BJ (cell line): ENCODE measurements at regions not wholly inside any gene's neighbourhood (a gene's known extent, or its start where the extent isn't known, plus 50 kb on each side); places are given as distances from the start of the nearest gene placed in this dataset.

ENCODE experiments used
- CTCF ChIA-PET: fragments of 350-600 bp; formaldehyde crosslinking; extraction: SDS; loops from one replicate; lab custom pipeline; 2021; ENCODE audit warnings: antibody characterized with exemption, inconsistent platforms; lab: Yijun Ruan, JAX
- POLR2A ChIA-PET: fragments of 300-600 bp; sonication (Branson Sonifier 250); formaldehyde crosslinking; extraction: SDS; loops from one replicate; lab custom pipeline; 2021; ENCODE audit warnings: antibody characterized with exemption; lab: Charles Lee
- DNase-seq: peaks from one replicate; pipeline ENCODE4 v3.0.0-alpha.2; 2011; ENCODE audit warnings: low read depth
- H3K27me3 ChIP-seq: 2 replicates; pipeline ENCODE4 v1.6.0; 2011; ENCODE audit warnings: low read length; ENCODE audit not compliant: control insufficient read depth, insufficient read depth
- H3K36me3 ChIP-seq: 2 replicates; pipeline ENCODE4 v1.5.1; 2011; ENCODE audit warnings: low read length; ENCODE audit not compliant: control insufficient read depth, insufficient read depth
- H3K4me3 ChIP-seq: 2 replicates; pipeline ENCODE4 v1.5.1; 2011; ENCODE audit warnings: low read depth, mild to moderate bottlenecking, control low read depth, low read length
- CTCF ChIP-seq: IDR thresholded peaks from 2 replicates; pipeline ENCODE4 v1.5.1; 2011; ENCODE audit warnings: low read depth, mild to moderate bottlenecking, control low read depth, inconsistent platforms, low read length, moderate library complexity; ENCODE audit not compliant: insufficient read depth

- CTCF ChIA-PET: no interaction called here
- no peak for TF ChIP-seq CTCF
- no peak for DNase-seq
- POLR2A ChIA-PET: no interaction called here
- H3K4me3 ChIP-seq: no peak overlapping the region
- no peaks in the 10 kb centered on the region; the same call in 1 of the 2 replicates for H3K27me3 ChIP-seq
- H3K36me3 ChIP-seq: no peaks in the 10 kb centered on the region
Observed at GRCh38 chr11:115716601-115717529, 212.7 kb upstream of the CADM1 start.

GRCh38 chr11:115716080-115716479 lies 211.9 kb upstream of the CADM1 start:
- no peaks in the 10 kb centered on the region for H3K36me3 ChIP-seq
- CTCF ChIA-PET: no interaction called here
- H3K27me3 ChIP-seq: peaks cover 4% of the 10 kb centered on the region
- H3K4me3 ChIP-seq: no peak overlapping the region
- POLR2A ChIA-PET: no interaction called here
- no peak for DNase-seq
- no peak for TF ChIP-seq CTCF

GRCh38 chr11:115715251-115715770 lies 211.1 kb upstream of the CADM1 start:
- POLR2A ChIA-PET: no interaction called here
- H3K27me3 ChIP-seq: peaks cover 7% of the 10 kb centered on the region
- no peak overlapping the region for H3K4me3 ChIP-seq
- no peak for DNase-seq
- H3K36me3 ChIP-seq: no peaks in the 10 kb centered on the region
- TF ChIP-seq CTCF: no peak
- CTCF ChIA-PET: no interaction called here

GRCh38 chr11:115712296-115712695 lies 208.1 kb upstream of the CADM1 start:
- H3K27me3 ChIP-seq: peaks cover 7% of the 10 kb centered on the region
- CTCF ChIA-PET: no interaction called here
- no peaks in the 10 kb centered on the region for H3K36me3 ChIP-seq
- DNase-seq: no peak
- no peak overlapping the region for H3K4me3 ChIP-seq
- TF ChIP-seq CTCF: no peak
- POLR2A ChIA-PET: no interaction called here

GRCh38 chr11:115710980-115711379 lies 206.8 kb upstream of the CADM1 start:
- no peak for TF ChIP-seq CTCF
- CTCF ChIA-PET: no interaction called here
- DNase-seq: no peak

More at GRCh38 chr11:115710980-115711379, 206.8 kb upstream of the CADM1 start:
- Histone ChIP-seq H3K27me3 (peaks cover 7% of the 10 kb centered on the region), H3K36me3 (no peaks in the 10 kb centered on the region), H3K4me3 (no peak overlapping the region)
- POLR2A ChIA-PET: no interaction called here
